Hindlimb muscle (tissue), 1 donor: ENCODE measurements at regions not wholly inside any gene's neighbourhood (a gene's known extent, or its start where the extent isn't known, plus 50 kb on each side); places are given as distances from the start of the nearest gene placed in this dataset.
"Not testable (repeated sequence)": the region's sequence is repeated elsewhere in the genome, so short reads cannot be mapped to it uniquely, and the experiment has no call there.

Experiments
- DNase-seq: peaks from one replicate; pipeline ENCODE4 v3.0.0-alpha.2; 2013

- DNase-seq, result no peak
Measured at GRCh38 chr3:109480014-109480413, 142.7 kb upstream of the DPPA4 start.

GRCh38 chr3:109478614-109479013, 141.3 kb upstream of the DPPA4 start:
- no peak for DNase-seq

GRCh38 chr3:109460961-109461360, 123.6 kb upstream of the DPPA4 start:
- no peak for DNase-seq

GRCh38 chr3:109445210-109445609, 107.9 kb upstream of the DPPA4 start:
- no peak for DNase-seq

- no peak for DNase-seq
Measured at GRCh38 chr3:109442531-109442930, 105.2 kb upstream of the DPPA4 start.

- DNase-seq, result no peak
Measured at GRCh38 chr3:109440353-109440752, 103.0 kb upstream of the DPPA4 start.

- DNase-seq, result no peak
Measured at GRCh38 chr3:109432833-109433232, 95.5 kb upstream of the DPPA4 start.

- no peak for DNase-seq
Measured at GRCh38 chr3:109430911-109431563, 93.7 kb upstream of the DPPA4 start.

GRCh38 chr3:109413049-109413448, 75.7 kb upstream of the DPPA4 start:
- no peak for DNase-seq

GRCh38 chr3:109411547-109411946, 74.2 kb upstream of the DPPA4 start:
- DNase-seq, result no peak

- no peak for DNase-seq
Measured at GRCh38 chr3:109396806-109397205, 59.5 kb upstream of the DPPA4 start.

GRCh38 chr3:109393728-109394127, 56.4 kb upstream of the DPPA4 start:
- not testable (repeated sequence) for DNase-seq

GRCh38 chr3:109392293-109392692, 54.9 kb upstream of the DPPA4 start:
- DNase-seq, result no peak

GRCh38 chr3:109387621-109388020, 50.3 kb upstream of the DPPA4 start:
- DNase-seq, result no peak

- peak; percentile 21 for DNase-seq
Measured at GRCh38 chr3:109387201-109387600, 49.9 kb upstream of the DPPA4 start.
